NCI-H2227 (cell line): ENCODE measurements at regions not wholly inside any gene's neighbourhood (a gene's known extent, or its start where the extent isn't known, plus 50 kb on each side); places are given as distances from the start of the nearest gene placed in this dataset.

Source experiments
- DNase-seq: peaks from one replicate; lab custom pipeline; 2025; ENCODE audit not compliant: unreplicated experiment; lab: John Stamatoyannopoulos, UW

DNA sequence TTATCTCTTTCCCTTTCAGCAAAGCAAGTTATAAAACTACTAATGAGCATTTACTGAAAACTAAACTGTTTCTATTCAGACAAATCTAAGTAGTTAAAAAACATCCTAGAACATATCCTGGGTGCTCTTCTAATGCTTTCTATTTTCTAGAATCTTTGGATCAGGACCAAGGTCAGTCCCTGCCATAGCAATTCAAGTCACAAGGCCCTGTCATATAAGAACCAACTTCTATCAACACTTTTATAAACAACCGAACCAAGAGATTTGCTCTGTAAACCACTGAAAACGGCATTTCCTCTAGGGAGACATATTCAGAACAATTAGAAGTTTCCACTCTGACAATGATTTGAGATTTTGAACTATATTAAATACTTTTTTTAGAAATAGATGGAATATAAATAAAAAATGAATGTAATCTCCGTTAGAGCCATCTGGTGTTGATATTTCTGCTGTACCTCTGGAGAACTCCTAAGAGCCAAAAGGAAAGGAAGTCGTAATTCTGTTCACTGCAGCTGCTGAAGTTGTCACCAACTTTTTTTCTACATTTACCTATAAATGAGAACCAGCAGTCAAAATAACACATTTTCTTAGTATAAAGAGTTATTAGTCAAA is 51.4 kb upstream of the LGSN start:
- DNase-seq: no peak

- no peak for DNase-seq
These were observed 53.3 kb upstream of the LGSN start for GRCh38 chr6:63372951-63373533.

- no peak for DNase-seq
These were observed 69.5 kb upstream of the LGSN start for GRCh38 chr6:63389191-63389844.

DNA sequence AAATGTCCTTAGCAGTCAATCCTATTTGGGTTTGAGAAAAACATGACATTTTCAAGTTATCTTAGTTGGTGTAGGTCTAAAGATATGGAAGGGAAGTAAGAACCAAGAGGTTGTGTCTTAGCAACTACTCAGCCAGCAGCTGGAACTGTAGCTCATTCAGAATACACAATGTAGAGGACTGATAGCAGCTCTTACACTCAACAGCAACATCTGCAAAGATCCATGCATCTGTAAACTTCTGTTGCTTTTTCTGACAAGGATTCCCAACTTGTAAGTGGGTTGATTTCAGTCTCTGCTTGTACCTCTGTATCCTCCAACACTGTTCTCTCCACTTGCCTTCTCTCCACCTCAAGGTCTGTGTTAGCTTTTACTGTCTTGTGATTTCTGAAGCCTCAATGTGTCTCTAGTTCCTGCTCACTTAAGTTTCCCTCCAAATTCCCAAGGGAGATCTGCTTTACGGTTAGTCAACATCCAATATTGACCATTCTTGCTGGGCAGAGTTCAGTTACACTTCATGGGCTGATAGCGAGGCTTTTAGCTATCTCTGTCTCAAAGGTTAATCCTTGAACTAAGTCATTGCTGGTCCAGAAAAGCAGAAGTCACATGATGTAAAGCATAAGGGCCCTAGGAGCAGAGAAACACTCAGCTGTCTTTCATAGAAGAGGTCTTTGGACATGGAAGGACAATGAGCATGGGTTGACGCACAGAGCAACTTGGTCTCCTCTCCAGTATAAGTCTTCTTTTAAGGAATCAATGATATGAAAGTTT is 71.6 kb upstream of the LGSN start:
- DNase-seq: no peak

GRCh38 chr6:63392092-63392724 is 72.4 kb upstream of the LGSN start:
- DNase-seq: no peak

DNA sequence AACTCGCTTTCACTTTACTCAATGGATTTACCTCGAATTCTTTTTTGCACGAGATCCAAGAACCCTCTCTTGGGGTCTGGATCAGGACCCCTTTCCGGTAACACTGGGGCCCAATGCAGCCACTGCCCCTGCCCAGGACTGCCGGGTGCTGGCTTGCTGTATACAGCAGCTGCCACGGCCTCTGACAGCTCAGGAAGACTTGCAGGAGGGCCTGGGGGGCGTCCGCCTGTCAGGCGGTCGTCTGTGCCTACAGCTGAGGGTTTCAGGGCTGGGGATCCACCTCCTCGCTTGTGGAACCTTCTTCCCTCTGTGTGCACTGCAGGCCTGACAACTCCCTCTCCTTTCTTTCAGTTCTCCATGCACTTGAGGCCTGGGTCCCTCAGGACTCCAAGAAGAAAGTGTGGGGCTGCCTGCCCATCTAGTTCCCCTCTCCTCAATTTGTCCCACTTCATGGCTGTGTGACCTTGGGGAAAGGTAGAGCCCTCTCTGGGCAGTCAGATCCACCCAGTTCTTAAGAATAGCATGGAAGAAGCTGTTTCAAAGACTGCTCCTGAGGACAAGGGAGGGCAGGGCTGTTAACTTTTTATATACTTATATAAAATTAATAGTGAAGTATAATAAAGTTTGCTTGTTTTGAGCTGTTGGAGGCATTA is 75.0 kb upstream of the LGSN start:
- DNase-seq: no peak

GRCh38 chr6:63395381-63395780 is 75.6 kb upstream of the LGSN start:
- DNase-seq: no peak

- no peak for DNase-seq
These were observed 83.9 kb upstream of the LGSN start for GRCh38 chr6:63403725-63404124.

- DNase-seq: no peak
These were observed 90.9 kb upstream of the LGSN start for GRCh38 chr6:63410435-63411426.

- DNase-seq: no peak
These were observed 95.5 kb upstream of the LGSN start for GRCh38 chr6:63415286-63415685.

GRCh38 chr6:63418741-63419140 is 99.0 kb upstream of the LGSN start:
- DNase-seq: no peak

DNA sequence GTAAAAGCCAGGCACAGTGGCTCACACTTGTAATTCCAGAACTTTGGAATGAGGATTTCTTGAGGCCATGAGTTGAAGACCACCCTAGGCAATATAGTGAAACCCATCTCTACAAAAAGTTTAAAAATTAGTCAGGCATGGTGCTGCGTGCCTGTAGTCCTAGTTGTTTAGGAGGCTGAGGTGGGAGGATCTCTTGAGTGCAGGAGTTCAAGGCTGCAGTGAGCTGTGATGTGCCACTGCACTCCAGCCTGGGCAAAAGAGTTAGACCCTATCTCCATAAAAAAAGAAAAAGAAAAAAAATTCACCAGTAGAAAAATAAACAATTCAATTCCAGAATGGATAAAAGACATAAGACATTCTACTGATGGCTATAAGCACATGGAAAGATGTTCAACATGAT is 104.9 kb upstream of the LGSN start:
- no peak for DNase-seq

DNA sequence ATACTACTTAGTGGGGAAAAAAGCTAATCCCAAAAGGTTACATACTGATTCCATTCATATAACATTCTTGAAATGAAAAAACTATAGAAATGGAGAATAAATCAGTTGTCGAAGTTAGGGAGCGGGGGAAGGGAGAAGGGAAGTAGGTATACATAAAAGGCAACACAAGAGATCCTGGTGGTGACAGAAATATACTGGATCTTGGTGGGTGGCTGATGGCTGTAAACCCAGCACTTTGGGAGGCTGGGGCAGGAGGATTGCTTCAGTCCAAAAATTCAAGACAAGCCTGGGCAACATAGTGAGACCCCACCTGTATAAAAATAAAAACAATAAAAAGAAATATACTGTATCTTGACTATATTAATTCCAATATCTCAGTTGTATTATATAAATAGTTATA is 105.7 kb upstream of the LGSN start:
- no peak for DNase-seq

DNA sequence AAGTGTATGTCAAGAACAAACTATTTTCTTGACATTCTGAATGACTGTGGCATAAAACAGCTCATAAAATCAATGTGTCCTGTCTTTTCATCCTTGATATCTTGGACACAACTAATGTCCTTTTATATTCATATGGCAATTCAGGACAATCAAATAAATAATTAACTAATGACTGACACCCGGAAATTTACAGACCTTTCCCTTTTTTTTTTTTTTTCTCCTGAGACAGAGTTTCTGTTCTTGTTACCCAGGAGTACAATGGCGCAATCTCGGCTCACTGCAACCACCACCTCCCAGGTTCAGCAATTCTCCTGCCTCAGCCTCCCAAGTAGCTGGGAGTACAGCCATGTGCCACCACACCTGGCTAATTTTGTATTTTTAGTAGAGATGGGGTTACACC is 107.1 kb upstream of the LGSN start:
- DNase-seq: no peak

DNA sequence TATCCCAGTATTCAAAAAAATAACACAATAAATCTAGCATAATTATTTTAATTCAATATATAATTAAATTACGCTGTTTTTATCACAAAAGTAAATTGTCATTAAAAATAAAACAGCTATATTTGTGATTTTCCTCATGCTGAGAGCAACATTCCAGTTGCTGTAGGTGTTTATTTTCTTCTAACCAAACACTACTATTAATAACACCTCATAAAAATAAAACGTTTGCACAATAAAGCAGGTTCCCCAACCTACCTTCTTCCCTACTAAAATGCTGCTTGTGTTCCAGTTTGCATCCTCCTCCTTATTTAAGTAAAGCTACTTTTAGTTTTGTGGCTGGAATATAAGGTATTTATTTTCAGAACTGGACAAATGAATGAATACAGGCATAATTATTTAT is 108.2 kb upstream of the LGSN start:
- DNase-seq: no peak

DNA sequence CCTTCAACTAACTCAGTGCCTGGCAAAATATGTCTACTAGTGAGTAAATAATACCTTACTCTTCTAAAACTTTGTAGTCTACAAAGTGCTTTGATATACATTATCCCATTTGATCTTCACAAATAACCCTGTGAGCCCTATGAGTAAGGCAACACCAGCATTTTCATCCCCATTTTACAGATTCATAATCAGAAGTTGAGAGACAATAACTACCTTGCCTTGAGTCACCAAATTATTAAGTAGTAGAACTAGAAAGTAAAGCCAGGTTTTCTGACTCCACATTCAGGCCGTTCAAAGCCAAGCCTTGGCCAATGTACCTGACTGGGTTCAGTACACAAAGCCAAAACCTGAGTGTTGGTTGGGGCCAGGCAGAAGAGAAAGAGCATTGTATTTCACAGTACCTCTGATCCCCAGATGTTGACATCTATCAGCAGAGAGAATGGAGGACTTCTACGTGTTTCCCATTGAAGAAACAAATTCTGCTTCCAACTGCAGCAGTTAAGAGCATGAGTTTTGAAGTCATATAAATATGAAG is 111.3 kb upstream of the LGSN start:
- no peak for DNase-seq

- no peak for DNase-seq
These were observed 115.2 kb upstream of the LGSN start for GRCh38 chr6:63434943-63435342.

- DNase-seq: no peak
These were observed 116.6 kb upstream of the LGSN start for GRCh38 chr6:63436356-63436755.

GRCh38 chr6:63437058-63437457 is 117.3 kb upstream of the LGSN start:
- DNase-seq: no peak

GRCh38 chr6:63440057-63440456 is 120.3 kb upstream of the LGSN start:
- DNase-seq: peak; percentile 33
